ENCODE measurements at regions not wholly inside any gene's neighbourhood (a gene's known extent, or its start where the extent isn't known, plus 50 kb on each side); places are given as distances from the start of the nearest gene placed in this dataset.

DNA sequence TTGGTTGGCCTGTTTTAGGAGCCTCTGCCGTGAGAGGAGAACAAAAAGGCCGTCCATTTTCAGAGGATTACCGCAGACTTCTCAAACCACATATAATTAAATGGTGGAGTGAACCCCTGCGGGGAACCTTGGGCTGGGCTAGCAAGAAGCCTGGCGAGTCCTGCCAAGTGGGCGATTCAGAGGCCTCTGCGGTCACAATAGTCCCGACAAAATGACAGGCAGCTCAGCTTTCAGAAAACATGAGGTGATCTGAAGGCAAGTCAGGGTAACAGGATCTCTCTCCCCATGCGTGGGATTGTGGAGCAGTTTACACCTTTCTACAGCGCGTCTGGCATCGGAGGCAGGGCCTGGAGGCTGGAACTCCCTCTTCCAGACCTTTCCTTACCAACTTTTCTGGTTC lies 134.8 kb downstream of the ASB7 start:
- no peaks in the 10 kb centered on the region for H3K27me3 Mint-ChIP-seq
- peaks cover 3% of the 10 kb centered on the region for H3K4me1 Mint-ChIP-seq
- ChIA-PET CTCF (no interaction called here), POLR2A (no interaction called here)
- H3K36me3 Mint-ChIP-seq (ENCODE audit: low read depth), result no peaks in the 10 kb centered on the region
- ATAC-seq (ENCODE audit: low read depth), result no peak
- no peaks in the 10 kb centered on the region for H3K9me3 Mint-ChIP-seq
- no peak for DNase-seq
- TF ChIP-seq, protein P1, sequence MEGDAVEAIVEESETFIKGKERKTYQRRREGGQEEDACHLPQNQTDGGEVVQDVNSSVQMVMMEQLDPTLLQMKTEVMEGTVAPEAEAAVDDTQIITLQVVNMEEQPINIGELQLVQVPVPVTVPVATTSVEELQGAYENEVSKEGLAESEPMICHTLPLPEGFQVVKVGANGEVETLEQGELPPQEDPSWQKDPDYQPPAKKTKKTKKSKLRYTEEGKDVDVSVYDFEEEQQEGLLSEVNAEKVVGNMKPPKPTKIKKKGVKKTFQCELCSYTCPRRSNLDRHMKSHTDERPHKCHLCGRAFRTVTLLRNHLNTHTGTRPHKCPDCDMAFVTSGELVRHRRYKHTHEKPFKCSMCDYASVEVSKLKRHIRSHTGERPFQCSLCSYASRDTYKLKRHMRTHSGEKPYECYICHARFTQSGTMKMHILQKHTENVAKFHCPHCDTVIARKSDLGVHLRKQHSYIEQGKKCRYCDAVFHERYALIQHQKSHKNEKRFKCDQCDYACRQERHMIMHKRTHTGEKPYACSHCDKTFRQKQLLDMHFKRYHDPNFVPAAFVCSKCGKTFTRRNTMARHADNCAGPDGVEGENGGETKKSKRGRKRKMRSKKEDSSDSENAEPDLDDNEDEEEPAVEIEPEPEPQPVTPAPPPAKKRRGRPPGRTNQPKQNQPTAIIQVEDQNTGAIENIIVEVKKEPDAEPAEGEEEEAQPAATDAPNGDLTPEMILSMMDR (IDR thresholded peaks at IDR 0.05), result no peak
- H3K4me3 Mint-ChIP-seq, result no peak overlapping the region
- H3K27ac Mint-ChIP-seq, result no peak overlapping the region
- intact Hi-C loops (cut with micrococcal nuclease), result no loop called here

DNA sequence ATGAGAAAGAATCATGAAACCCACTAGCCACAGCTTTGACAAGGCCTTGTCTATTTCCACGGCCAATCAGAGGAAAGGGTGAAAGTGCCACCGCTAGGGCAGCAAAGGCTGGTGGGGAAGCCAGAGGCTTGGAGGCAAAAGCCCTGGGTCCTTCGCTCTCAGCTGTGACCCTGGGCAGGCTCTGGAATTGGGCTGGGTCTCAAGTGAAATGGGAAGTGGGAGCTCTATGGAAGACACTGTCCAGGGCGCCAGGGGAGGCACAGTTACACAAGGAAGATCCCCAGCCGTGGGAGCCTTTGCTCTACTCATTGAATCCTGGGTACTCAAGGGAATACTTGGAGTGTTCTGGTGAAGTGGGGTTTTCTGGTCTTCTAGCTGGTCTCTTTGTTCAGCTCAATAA lies 136.2 kb downstream of the ASB7 start:
- H3K27ac Mint-ChIP-seq, result no peak overlapping the region
- intact Hi-C loops (cut with micrococcal nuclease), result no loop called here
- CTCF ChIA-PET, result no interaction called here

DNA sequence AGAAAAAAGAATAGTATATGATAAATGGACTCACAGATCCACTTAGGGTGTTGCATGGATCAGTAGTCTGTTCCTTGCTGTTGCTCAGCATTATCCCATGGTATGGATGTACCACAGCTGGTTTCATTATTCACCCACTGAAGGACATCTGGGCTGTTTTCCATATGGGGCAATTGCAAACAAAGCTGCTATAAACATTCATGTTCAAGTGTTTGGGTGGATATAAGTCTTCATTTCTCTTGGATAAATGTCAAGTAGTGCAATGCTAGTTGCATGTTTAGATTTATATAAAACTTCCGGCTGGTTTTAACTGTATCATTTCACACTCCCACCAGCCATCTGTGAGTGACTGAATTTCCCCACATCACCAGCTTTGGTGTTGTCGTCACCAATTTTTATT lies 137.7 kb downstream of the ASB7 start:
- H3K27me3 Mint-ChIP-seq, result peaks cover 4% of the 10 kb centered on the region
- ATAC-seq (ENCODE audit: low read depth) (no peak), DNase-seq (no peak)
- intact Hi-C loops (cut with micrococcal nuclease), result no loop called here
- no peaks in the 10 kb centered on the region for H3K36me3 Mint-ChIP-seq (ENCODE audit: low read depth)
- TF ChIP-seq, protein P1 (IDR thresholded peaks at IDR 0.05), result no peak
- H3K4me3 Mint-ChIP-seq, result no peak overlapping the region
- no peak overlapping the region for H3K27ac Mint-ChIP-seq
- ChIA-PET POLR2A (no interaction called here), CTCF (no interaction called here)
- peaks cover 3% of the 10 kb centered on the region for H3K4me1 Mint-ChIP-seq
- no peaks in the 10 kb centered on the region for H3K9me3 Mint-ChIP-seq

More for the DNA sequence above, 136.2 kb downstream of the ASB7 start:
- ATAC-seq (ENCODE audit: low read depth) (no peak), DNase-seq (no peak)
- POLR2A ChIA-PET, result no interaction called here
- peaks cover 4% of the 10 kb centered on the region for H3K27me3 Mint-ChIP-seq
- H3K36me3 Mint-ChIP-seq (ENCODE audit: low read depth), result no peaks in the 10 kb centered on the region
- H3K4me1 Mint-ChIP-seq, result peaks cover 3% of the 10 kb centered on the region
- TF ChIP-seq, protein P1 (IDR thresholded peaks at IDR 0.05), result no peak
- no peaks in the 10 kb centered on the region for H3K9me3 Mint-ChIP-seq
- no peak overlapping the region for H3K4me3 Mint-ChIP-seq

DNA sequence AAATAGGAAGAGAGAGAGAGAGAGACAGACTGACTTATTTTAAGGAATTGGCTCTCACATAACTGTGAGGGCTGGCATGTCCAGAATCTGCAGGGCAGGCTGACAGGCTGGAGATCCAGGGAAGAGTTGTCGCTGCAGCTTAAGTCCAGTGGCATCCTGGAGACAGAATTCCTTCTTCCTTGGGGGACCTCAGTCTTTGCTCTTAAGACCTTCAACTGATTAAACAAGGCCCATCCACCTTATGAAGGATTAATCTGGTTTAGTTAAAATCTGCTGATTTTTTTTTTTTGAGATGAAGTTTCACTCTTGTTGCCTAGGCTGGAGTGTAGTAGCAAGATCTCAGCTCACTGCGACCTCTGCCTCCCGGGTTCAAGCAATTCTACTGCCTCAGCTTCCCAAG lies 128.0 kb upstream of the ALDH1A3 start:
- Mint-ChIP-seq H3K9me3 (peaks cover 17% of the 10 kb centered on the region), H3K27me3 (peaks cover 28% of the 10 kb centered on the region), H3K4me3 (no peak overlapping the region), H3K36me3 (ENCODE audit: low read depth) (no peaks in the 10 kb centered on the region), H3K4me1 (no peaks in the 10 kb centered on the region), H3K27ac (no peak overlapping the region)
- ChIA-PET CTCF (no interaction called here), POLR2A (no interaction called here)
- intact Hi-C loops (cut with micrococcal nuclease), result no loop called here
- TF ChIP-seq, protein P1 (IDR thresholded peaks at IDR 0.05), result no peak
- no peak for DNase-seq
- ATAC-seq (ENCODE audit: low read depth), result no peak

DNA sequence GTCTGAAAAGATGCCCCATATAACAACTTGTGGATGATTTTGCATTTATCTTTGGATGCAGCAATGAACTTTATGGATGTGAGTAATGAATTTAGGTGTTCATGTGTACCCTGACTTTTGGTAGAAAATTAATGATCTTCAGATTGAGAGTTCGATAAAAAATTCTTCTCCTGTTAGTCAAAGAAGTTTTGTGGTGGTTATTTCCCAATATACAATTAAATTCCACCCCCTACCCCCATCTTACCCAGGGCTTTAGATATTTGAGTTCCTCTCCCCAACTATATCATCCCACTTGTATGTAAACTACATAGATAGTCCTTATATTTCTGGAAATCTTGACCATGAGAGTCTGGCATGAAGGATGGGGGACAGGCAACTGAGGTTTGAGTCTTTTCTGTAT lies 126.1 kb upstream of the ALDH1A3 start:
- no peak for ATAC-seq (ENCODE audit: low read depth)
- CTCF ChIA-PET, result no interaction called here
- no peak overlapping the region for H3K27ac Mint-ChIP-seq
- intact Hi-C loops (cut with micrococcal nuclease), result no loop called here
- TF ChIP-seq, protein P1 (IDR thresholded peaks at IDR 0.05), result no peak
- no peak overlapping the region for H3K4me3 Mint-ChIP-seq
- no peaks in the 10 kb centered on the region for H3K4me1 Mint-ChIP-seq
- peaks cover 2% of the 10 kb centered on the region for H3K9me3 Mint-ChIP-seq
- H3K36me3 Mint-ChIP-seq (ENCODE audit: low read depth), result no peaks in the 10 kb centered on the region
- peaks cover 20% of the 10 kb centered on the region for H3K27me3 Mint-ChIP-seq
- POLR2A ChIA-PET, result no interaction called here
- no peak for DNase-seq
